GM12892 (cell line): ENCODE measurements at regions not wholly inside any gene's neighbourhood (a gene's known extent, or its start where the extent isn't known, plus 50 kb on each side); places are given as distances from the start of the nearest gene placed in this dataset.

Experiments
- POLR2A ChIP-seq: IDR thresholded peaks from 2 replicates; pipeline ENCODE4 v1.6.1; 2011; ENCODE audit warnings: low read depth, low read length, control low read depth
- POLR2AphosphoS5 ChIP-seq: IDR thresholded peaks from 2 replicates; pipeline ENCODE4 v1.6.1; 2011; ENCODE audit warnings: low read depth, low read length, control low read depth
- TAF1 ChIP-seq: IDR thresholded peaks from 2 replicates; pipeline ENCODE4 v1.6.1; 2011; ENCODE audit warnings: low read depth, mild to moderate bottlenecking, control low read depth, low read length, borderline replicate concordance

DNA sequence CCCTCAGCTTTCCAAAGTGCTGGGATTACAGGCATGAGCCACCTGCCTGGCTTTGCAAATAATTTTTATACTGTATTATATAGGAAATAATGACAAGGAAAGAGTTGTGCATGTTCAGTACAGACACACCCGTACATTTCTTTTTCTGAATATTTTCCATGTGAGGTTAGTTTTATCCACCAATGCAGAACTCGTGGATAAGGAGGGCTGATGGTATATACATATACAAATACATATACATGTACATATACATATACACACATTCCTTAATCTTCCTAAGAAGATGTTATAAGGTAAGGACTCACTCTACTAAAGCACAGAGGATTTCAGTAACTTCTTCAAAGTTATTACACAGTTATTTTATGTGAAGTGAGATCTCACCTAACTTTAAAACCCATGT, 925.8 kb downstream of the C4orf33 start:
- TF ChIP-seq POLR2AphosphoS5 (no peak), POLR2A (no peak), TAF1 (no peak)
